ENCODE measurements at regions not wholly inside any gene's neighbourhood (a gene's known extent, or its start where the extent isn't known, plus 50 kb on each side); places are given as distances from the start of the nearest gene placed in this dataset.

DNA sequence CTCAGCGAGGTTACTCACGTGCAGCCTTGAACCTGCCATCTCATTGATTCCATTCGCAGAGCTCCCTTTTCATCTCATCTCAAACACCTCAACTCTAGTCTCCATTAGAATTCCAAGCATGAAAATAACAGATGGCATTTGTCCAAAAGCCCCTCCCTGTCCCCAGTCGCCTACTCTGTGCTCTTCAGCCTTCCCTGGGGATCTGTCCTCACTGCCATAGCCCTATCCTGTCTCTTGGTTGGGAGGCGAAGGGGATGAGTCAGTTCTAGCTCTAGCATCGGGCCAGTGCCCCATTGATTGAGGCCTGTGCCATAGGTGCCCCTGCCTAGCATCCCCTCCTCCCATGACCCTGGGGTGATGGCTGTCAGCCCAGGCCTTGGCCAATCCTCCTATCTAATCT is 134.0 kb upstream of the PJA1 start:
- H3K36me3 Mint-ChIP-seq (ENCODE audit: low read depth), result no peaks in the 10 kb centered on the region
- no peaks in the 10 kb centered on the region for H3K9me3 Mint-ChIP-seq
- ChIA-PET POLR2A (no interaction called here), CTCF (no interaction called here)
- no peaks in the 10 kb centered on the region for H3K27me3 Mint-ChIP-seq
- no peaks in the 10 kb centered on the region for H3K9me3 ChIP-seq (ENCODE audit: control insufficient read depth in 1 of 2, insufficient read depth in 1 of 2, low read length in 2 of 2)
- DNase-seq (no peak), ATAC-seq (ENCODE audit: poor library complexity) (no peak)
- H3K4me1 Mint-ChIP-seq (ENCODE audit: low read depth), result no peaks in the 10 kb centered on the region
- H3K4me1 ChIP-seq (ENCODE audit: insufficient read depth, low read length), result no peaks in the 10 kb centered on the region
- H3K4me3 ChIP-seq (ENCODE audit: low read length), result no peak overlapping the region
- H3K27ac Mint-ChIP-seq, result no peak overlapping the region
- intact Hi-C loops (cut with DNase I, micrococcal nuclease), result no loop called here
- no peak for TF ChIP-seq CTCF (IDR thresholded peaks at IDR 0.05)
- H3K36me3 ChIP-seq (ENCODE audit: insufficient read depth, low read length), result no peaks in the 10 kb centered on the region
- no peak overlapping the region for H3K27ac ChIP-seq (ENCODE audit: low read depth in 1 of 2, low read length in 2 of 2)
- peaks cover 0 to 3% of the 10 kb centered on the region in 2 experiments for H3K27me3 ChIP-seq (ENCODE audit: control insufficient read depth in 1 of 2, insufficient read depth in 2 of 2, low read length in 2 of 2)
- H3K4me3 Mint-ChIP-seq, result no peak overlapping the region

GRCh38 chrX:69298466-69299140 is 133.3 kb upstream of the PJA1 start:
- Mint-ChIP-seq H3K4me3 (no peak overlapping the region), H3K9me3 (no peaks in the 10 kb centered on the region), H3K4me1 (ENCODE audit: low read depth) (no peaks in the 10 kb centered on the region), H3K27ac (no peak overlapping the region), H3K36me3 (ENCODE audit: low read depth) (no peaks in the 10 kb centered on the region), H3K27me3 (no peaks in the 10 kb centered on the region)
- no peak overlapping the region for H3K4me3 ChIP-seq (ENCODE audit: low read length)
- TF ChIP-seq CTCF (IDR thresholded peaks at IDR 0.05), result no peak
- DNase-seq, result no peak
- intact Hi-C loops (cut with DNase I, micrococcal nuclease), result no loop called here
- no peaks in the 10 kb centered on the region for H3K36me3 ChIP-seq (ENCODE audit: insufficient read depth, low read length)
- CTCF ChIA-PET, result no interaction called here
- no peak overlapping the region for H3K27ac ChIP-seq (ENCODE audit: low read depth in 1 of 2, low read length in 2 of 2)
- no peaks in the 10 kb centered on the region for H3K27me3 ChIP-seq (ENCODE audit: control insufficient read depth in 1 of 2, insufficient read depth in 2 of 2, low read length in 2 of 2)
- no peak for ATAC-seq (ENCODE audit: poor library complexity)
- POLR2A ChIA-PET, result no interaction called here
- H3K9me3 ChIP-seq (ENCODE audit: control insufficient read depth in 1 of 2, insufficient read depth in 1 of 2, low read length in 2 of 2), result no peaks in the 10 kb centered on the region
- H3K4me1 ChIP-seq (ENCODE audit: insufficient read depth, low read length), result no peaks in the 10 kb centered on the region

DNA sequence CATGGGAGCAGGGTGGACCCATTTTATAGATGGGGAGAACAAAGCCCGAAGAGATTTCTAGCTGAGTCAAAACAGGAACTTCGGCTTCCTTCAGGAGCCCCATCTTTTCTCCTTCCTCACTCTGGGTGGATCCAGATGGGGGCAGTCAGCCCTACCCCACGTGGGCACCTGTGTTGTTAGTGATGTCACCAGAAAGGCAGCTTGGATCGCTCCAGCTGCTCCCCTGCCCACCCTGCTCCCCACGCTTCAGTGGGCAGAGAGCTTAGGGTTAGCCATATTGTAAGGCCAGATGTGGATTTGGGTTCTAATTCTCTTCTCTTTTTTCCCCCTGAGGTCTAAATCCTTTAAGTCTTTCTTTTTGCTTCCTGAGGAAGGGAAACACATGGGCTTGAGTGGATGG is 132.3 kb upstream of the PJA1 start:
- Histone ChIP-seq H3K4me3 (ENCODE audit: low read length) (no peak overlapping the region), H3K9me3 (ENCODE audit: control insufficient read depth in 1 of 2, insufficient read depth in 1 of 2, low read length in 2 of 2) (no peaks in the 10 kb centered on the region), H3K36me3 (ENCODE audit: insufficient read depth, low read length) (no peaks in the 10 kb centered on the region), H3K27me3 (ENCODE audit: control insufficient read depth in 1 of 2, insufficient read depth in 2 of 2, low read length in 2 of 2) (no peaks in the 10 kb centered on the region), H3K27ac (ENCODE audit: low read depth in 1 of 2, low read length in 2 of 2) (no peak overlapping the region), H3K4me1 (ENCODE audit: insufficient read depth, low read length) (no peaks in the 10 kb centered on the region)
- no peaks in the 10 kb centered on the region for H3K4me1 Mint-ChIP-seq (ENCODE audit: low read depth)
- TF ChIP-seq CTCF (IDR thresholded peaks at IDR 0.05), result no peak
- no peak overlapping the region for H3K27ac Mint-ChIP-seq
- H3K36me3 Mint-ChIP-seq (ENCODE audit: low read depth), result no peaks in the 10 kb centered on the region
- POLR2A ChIA-PET, result no interaction called here
- DNase-seq (no peak), ATAC-seq (ENCODE audit: poor library complexity) (no peak)
- CTCF ChIA-PET, result no interaction called here
- no peaks in the 10 kb centered on the region for H3K9me3 Mint-ChIP-seq
- no peak overlapping the region for H3K4me3 Mint-ChIP-seq
- no peaks in the 10 kb centered on the region for H3K27me3 Mint-ChIP-seq
- intact Hi-C loops (cut with DNase I, micrococcal nuclease), result no loop called here
